ENCODE measurements at regions not wholly inside any gene's neighbourhood (a gene's known extent, or its start where the extent isn't known, plus 50 kb on each side); places are given as distances from the start of the nearest gene placed in this dataset.
A peak's percentile ranks its signal among the peaks of the same experiment; 100 is the strongest.

GRCh38 chr2:234235191-234235590 lies 184.7 kb downstream of the SPP2 start:
- H3K4me1 ChIP-seq (replicated peaks in 1 of 2): no peaks in the 10 kb centered on the region
- H3K4me3 ChIP-seq: no peak overlapping the region
- ATAC-seq (replicated peaks in 6 of 8): no peak
- in situ Hi-C loops (cut with MboI; ENCODE audit: low pct_unique_long_range_greater_than_20kb in 2 of 9, low sequenced_read_pairs in 9 of 9, unreplicated experiment in 9 of 9): no loop called here
- no peak overlapping the region for H3K27ac ChIP-seq

DNA sequence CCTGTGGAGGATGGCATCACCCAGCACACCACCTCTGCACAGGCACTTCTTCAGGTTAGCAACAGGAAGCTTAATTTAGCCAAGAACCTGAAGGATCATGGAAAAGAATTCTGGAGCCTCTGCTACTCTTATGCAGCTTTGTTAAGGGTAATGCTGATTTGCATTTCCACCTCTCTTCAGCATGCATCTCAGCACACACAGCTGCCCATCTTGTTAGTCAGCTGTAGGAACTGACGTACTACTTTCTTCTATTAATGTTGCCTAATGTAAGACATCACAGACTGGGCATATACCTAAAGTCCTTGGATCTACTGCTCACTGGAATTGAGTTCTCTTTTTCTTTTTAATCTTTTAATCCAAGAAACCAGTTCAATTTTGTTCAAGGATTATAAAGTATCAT lies 181.0 kb downstream of the SPP2 start:
- no peak overlapping the region for H3K4me3 ChIP-seq
- 29 to 78% (median 60%) methylated on average over 1 of the region's 1 CpG; no CpG with 5 or more reads in 5 of the 10 experiments for WGBS, 10 experiments
- ATAC-seq (replicated peaks in 6 of 8): peak in 2 of 8 experiments; percentile 60 to 76
- no peak overlapping the region for H3K27ac ChIP-seq
- no peaks in the 10 kb centered on the region for H3K4me1 ChIP-seq (replicated peaks in 1 of 2)
- in situ Hi-C loops (cut with MboI; ENCODE audit: low pct_unique_long_range_greater_than_20kb in 2 of 9, low sequenced_read_pairs in 9 of 9, unreplicated experiment in 9 of 9): no loop called here

DNA sequence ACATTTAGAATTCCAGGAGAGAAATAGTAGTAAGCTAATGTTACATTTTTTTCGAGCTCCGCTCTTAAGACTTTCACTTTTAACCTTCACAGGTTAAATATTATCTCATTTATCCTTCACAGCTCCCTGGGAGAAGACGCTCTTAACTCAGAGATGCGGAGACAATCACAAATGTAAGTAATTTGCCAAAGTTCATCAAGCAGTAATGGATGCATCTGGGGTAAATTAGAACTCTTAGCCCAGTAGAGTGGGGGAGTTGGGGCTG lies 168.5 kb downstream of the SPP2 start:
- no peak for ATAC-seq (replicated peaks in 6 of 8)
- Histone ChIP-seq H3K4me3 (no peak overlapping the region), H3K27ac (no peak overlapping the region), H3K4me1 (replicated peaks in 1 of 2) (peaks cover 29 to 34% of the 10 kb centered on the region in 2 donors)
- in situ Hi-C loops (cut with MboI; ENCODE audit: low pct_unique_long_range_greater_than_20kb in 2 of 9, low sequenced_read_pairs in 9 of 9, unreplicated experiment in 9 of 9): no loop called here
- 50 to 100% (median 63%) methylated on average over 1 to 4 of the region's 4 CpGs; no CpG with 5 or more reads in 3 of the 10 experiments for WGBS, 10 experiments

DNA sequence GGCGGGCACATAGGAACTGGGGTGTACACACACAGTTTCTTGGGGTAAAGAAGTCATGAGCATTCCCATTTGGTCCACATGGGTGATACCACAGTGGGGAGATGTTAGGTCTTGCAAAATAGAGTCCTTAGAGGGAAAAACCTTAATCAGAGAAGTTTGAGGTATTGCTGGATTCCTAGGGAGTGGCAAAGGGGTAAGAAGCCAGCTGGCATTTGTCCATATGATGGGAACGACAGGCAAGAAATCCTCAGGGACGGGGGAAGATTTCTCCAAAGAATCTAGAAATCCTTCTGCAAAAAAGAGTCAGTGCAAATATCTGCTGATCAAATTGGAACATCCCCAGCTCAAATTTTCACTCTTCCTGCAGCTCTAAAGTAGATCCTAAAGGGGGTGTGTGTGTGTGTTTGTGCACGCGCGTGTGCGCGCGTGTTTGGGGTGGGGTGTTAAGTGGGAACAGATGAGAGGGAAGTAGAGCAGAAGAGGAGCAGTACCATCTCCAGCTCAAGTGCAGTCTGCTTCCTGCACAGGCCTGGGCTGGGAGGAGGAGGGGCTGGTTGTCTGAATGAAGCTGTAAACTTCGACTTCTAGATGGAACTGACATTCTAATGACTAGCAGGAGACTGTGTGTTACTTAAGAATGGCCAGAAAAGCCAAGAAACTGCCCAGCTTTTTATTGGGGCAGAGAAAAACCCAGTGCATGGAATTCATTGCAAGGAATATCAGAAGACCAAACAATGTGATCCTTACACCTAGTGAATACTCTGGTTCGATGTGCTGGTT lies 168.0 kb downstream of the SPP2 start:
- 0 to 94% (median 52%) methylated on average over 2 to 10 of the region's 11 CpGs for WGBS, 10 experiments
- peak in 4 of 8 experiments; percentile 14 to 75 (median 43) for ATAC-seq (replicated peaks in 6 of 8)

DNA sequence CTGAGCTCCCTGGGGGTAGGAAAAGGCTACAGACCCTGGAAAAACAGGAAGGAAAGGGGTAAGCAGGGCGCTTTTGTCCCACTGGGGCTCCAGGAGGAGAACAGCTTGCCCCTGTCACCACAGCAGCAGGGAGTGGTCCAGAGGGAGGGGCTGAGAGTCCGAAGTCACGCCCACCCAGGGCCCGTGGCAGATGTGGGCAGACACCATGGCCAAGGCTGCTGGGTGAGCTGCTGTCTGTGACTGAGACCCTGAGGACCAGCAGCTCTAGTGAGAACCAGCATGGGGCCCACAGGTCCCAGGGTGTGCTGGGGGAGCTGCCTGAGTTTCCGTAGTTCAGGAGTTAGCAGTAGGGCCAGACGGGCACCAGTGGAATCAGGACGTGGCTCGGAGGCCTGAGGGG lies 162.0 kb downstream of the SPP2 start:
- ATAC-seq (replicated peaks in 6 of 8): peak in 3 of 8 experiments; percentile 39 to 58 (median 43)
- H3K27ac ChIP-seq: no peak overlapping the region
- in situ Hi-C loops (cut with MboI; ENCODE audit: low pct_unique_long_range_greater_than_20kb in 2 of 9, low sequenced_read_pairs in 9 of 9, unreplicated experiment in 9 of 9): no loop called here
- WGBS, 10 experiments: 43 to 100% methylated on average over 1 to 2 of the region's 8 CpGs; no CpG with 5 or more reads in 8 of the 10 experiments
- peaks cover 8 to 9% of the 10 kb centered on the region in 2 donors for H3K4me1 ChIP-seq (replicated peaks in 1 of 2)
- no peak overlapping the region for H3K4me3 ChIP-seq

More for the DNA sequence above, 168.0 kb downstream of the SPP2 start:
- Histone ChIP-seq H3K4me1 (replicated peaks in 1 of 2) (peaks cover 29 to 34% of the 10 kb centered on the region in 2 donors), H3K4me3 (no peak overlapping the region), H3K27ac (no peak overlapping the region)
- in situ Hi-C loops (cut with MboI; ENCODE audit: low pct_unique_long_range_greater_than_20kb in 2 of 9, low sequenced_read_pairs in 9 of 9, unreplicated experiment in 9 of 9): no loop called here

DNA sequence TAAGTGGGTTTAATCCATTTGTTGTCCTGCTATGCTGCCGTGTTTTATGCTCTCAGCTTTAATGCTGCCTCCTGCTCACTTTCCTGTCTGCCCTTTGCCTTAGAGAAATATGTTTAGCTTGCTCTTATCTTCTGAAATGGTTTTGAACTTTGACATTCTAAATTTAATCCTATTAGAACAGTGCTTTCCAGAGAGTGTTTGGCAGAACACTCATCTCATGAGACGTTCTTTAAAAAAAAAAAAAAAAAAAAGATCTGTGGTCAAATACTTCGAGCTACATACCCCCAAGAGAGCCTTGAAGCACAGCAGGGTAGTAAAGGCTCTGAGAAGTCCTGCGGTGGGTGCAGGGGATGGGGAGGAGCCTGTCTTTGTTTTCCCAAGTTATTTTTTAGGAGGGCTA lies 161.3 kb downstream of the SPP2 start:
- no peak overlapping the region for H3K4me3 ChIP-seq
- in situ Hi-C loops (cut with MboI; ENCODE audit: low pct_unique_long_range_greater_than_20kb in 2 of 9, low sequenced_read_pairs in 9 of 9, unreplicated experiment in 9 of 9): no loop called here
- no peak overlapping the region for H3K27ac ChIP-seq
- WGBS, 10 experiments: 0 to 80% (median 51%) methylated on average over 1 to 4 of the region's 4 CpGs; no CpG with 5 or more reads in 1 of the 10 experiments
- no peak for ATAC-seq (replicated peaks in 6 of 8)
- H3K4me1 ChIP-seq (replicated peaks in 1 of 2): peaks cover 8 to 9% of the 10 kb centered on the region in 2 donors

DNA sequence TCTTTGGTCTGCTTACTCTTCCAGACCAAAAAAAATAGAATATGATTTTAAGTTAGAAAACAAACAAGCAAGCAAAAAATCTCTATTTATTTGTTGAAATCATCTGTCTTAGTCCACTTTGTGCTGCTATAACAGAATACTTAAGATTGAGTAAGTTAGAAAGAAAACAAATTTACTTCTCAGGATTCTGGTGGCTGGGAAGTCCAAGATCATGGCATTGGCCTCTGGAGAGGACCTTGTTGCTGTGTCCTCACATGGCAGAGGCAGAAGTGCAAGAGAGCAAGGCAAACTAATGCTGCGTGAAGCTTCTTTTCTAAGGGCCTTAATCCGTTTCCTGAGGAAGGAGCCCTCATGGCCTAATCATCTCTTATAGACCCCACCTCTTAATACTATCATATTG lies 156.2 kb downstream of the SPP2 start:
- Histone ChIP-seq H3K4me1 (replicated peaks in 1 of 2) (peaks cover 0 to 4% of the 10 kb centered on the region in 2 donors), H3K27ac (no peak overlapping the region), H3K4me3 (no peak overlapping the region)
- ATAC-seq (replicated peaks in 6 of 8): no peak
- WGBS, 10 experiments: 92 to 100% (median 93%) methylated on average over 2 of the region's 2 CpGs; no CpG with 5 or more reads in 6 of the 10 experiments
- in situ Hi-C loops (cut with MboI; ENCODE audit: low pct_unique_long_range_greater_than_20kb in 2 of 9, low sequenced_read_pairs in 9 of 9, unreplicated experiment in 9 of 9): no loop called here

GRCh38 chr2:234204480-234204879 lies 154.0 kb downstream of the SPP2 start:
- in situ Hi-C loops (cut with MboI; ENCODE audit: low pct_unique_long_range_greater_than_20kb in 2 of 9, low sequenced_read_pairs in 9 of 9, unreplicated experiment in 9 of 9): no loop called here
- no peak for ATAC-seq (replicated peaks in 6 of 8)
- no peak overlapping the region for H3K27ac ChIP-seq
- peaks cover 0 to 5% of the 10 kb centered on the region in 2 donors for H3K4me1 ChIP-seq (replicated peaks in 1 of 2)
- H3K4me3 ChIP-seq: no peak overlapping the region
- 0 to 100% (median 77%) methylated on average over 1 of the region's 1 CpG; no CpG with 5 or more reads in 1 of the 10 experiments for WGBS, 10 experiments

DNA sequence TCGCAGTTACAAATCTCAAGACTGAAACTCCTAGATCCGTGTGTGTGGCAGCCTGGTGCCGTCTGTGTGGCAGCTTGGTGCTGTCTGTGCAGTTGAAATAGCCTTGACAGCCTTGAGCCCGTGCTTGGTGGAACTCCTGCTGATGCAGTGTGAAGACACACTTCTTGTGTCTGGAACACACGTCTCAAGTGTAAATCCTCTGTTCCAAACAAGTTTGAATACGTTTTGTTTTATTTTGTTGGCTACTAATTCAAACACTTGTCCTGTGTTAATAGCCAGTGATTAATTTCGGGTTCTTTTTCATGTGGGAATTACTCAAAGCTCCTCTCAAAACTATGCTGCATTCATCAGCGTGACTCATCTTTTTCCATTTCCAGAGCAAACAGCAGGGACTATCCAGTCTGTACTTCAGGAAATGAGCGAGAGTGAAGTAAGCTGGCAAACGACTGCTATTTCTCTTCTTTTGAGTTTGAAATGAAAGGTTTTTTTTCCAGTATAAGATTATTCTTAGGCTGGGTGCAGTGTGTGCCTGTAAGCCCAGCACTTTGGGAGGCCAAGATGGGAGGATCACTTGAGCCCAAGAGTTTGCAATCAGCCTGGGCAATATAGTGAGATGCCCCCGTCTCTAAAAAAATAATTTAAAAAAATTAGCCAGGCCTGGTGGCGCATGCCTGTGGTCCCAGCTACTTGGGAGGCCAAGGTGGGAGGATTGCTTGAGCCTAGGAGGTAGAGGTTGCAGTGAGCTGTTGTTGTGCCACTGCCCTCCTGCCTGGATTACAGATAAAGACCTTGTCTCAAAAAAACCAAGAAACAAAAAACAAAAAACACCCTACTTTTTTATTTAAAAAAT lies 152.9 kb downstream of the SPP2 start:
- peak; percentile 44 to 100 (median 90) for ATAC-seq (replicated peaks in 6 of 8)
- in situ Hi-C loops (cut with MboI; ENCODE audit: low pct_unique_long_range_greater_than_20kb in 2 of 9, low sequenced_read_pairs in 9 of 9, unreplicated experiment in 9 of 9): no loop called here
- Histone ChIP-seq H3K4me3 (no peak overlapping the region), H3K4me1 (replicated peaks in 1 of 2) (peaks cover 0 to 5% of the 10 kb centered on the region in 2 donors), H3K27ac (no peak overlapping the region)
- 0 to 88% (median 74%) methylated on average over 2 to 9 of the region's 12 CpGs; no CpG with 5 or more reads in 1 of the 10 experiments for WGBS, 10 experiments

DNA sequence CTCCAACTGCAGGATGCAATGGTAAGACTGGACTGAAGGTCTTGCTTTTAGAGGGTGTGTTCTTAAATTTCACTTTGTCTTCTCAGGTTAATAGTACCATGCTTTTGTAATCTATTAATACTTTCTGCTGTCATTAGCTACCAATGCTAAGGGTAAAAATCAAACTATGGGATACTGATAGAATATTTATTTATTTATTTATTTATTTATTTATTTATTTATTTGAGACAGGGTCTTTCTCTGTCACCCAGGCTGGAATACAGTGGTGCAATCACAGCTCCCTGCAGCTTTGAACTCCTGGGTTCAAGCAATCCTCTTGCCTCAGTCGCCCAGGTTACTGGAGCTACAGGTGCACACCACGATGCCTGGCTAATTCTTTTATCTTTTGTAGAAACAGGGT lies 152.1 kb downstream of the SPP2 start:
- in situ Hi-C loops (cut with MboI; ENCODE audit: low pct_unique_long_range_greater_than_20kb in 2 of 9, low sequenced_read_pairs in 9 of 9, unreplicated experiment in 9 of 9): no loop called here
- Histone ChIP-seq H3K27ac (no peak overlapping the region), H3K4me1 (replicated peaks in 1 of 2) (peaks cover 0 to 5% of the 10 kb centered on the region in 2 donors), H3K4me3 (no peak overlapping the region)
- no peak for ATAC-seq (replicated peaks in 6 of 8)
- 60 to 100% (median 90%) methylated on average over 1 to 2 of the region's 2 CpGs; no CpG with 5 or more reads in 4 of the 10 experiments for WGBS, 10 experiments

GRCh38 chr2:234199996-234200395 lies 149.5 kb downstream of the SPP2 start:
- H3K4me3 ChIP-seq: no peak overlapping the region
- 7 to 61% (median 14%) methylated on average over 2 to 3 of the region's 3 CpGs; no CpG with 5 or more reads in 4 of the 10 experiments for WGBS, 10 experiments
- peaks cover 0 to 5% of the 10 kb centered on the region in 2 donors for H3K4me1 ChIP-seq (replicated peaks in 1 of 2)
- in situ Hi-C loops (cut with MboI; ENCODE audit: low pct_unique_long_range_greater_than_20kb in 2 of 9, low sequenced_read_pairs in 9 of 9, unreplicated experiment in 9 of 9): no loop called here
- ATAC-seq (replicated peaks in 6 of 8): peak in 4 of 8 experiments; percentile 14 to 34 (median 26)
- H3K27ac ChIP-seq: no peak overlapping the region

DNA sequence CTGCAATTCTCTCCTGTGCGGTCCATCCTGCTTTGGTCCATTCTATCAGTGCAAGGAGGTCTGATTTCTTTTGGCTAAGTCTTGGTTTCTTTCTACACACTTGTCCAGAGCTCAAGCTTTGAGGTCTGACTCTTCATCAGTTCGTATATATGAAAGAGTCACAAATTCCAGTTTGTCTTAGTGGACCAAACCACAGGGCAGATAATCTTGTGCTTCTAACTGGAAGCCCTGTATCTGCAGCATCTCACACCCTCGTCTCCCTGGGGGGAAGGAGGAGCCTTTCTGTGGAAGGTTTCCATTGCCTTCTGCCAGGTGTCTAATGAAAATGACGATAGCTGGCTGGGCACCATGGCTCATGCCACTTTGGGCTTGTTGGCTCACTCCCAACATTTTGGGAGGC lies 148.5 kb downstream of the SPP2 start:
- no peak overlapping the region for H3K27ac ChIP-seq
- in situ Hi-C loops (cut with MboI; ENCODE audit: low pct_unique_long_range_greater_than_20kb in 2 of 9, low sequenced_read_pairs in 9 of 9, unreplicated experiment in 9 of 9): no loop called here
- no peak overlapping the region for H3K4me3 ChIP-seq
- WGBS, 10 experiments: 0 to 100% (median 80%) methylated on average over 1 to 3 of the region's 4 CpGs; no CpG with 5 or more reads in 1 of the 10 experiments
- no peak for ATAC-seq (replicated peaks in 6 of 8)
- H3K4me1 ChIP-seq (replicated peaks in 1 of 2): peaks cover 0 to 5% of the 10 kb centered on the region in 2 donors

DNA sequence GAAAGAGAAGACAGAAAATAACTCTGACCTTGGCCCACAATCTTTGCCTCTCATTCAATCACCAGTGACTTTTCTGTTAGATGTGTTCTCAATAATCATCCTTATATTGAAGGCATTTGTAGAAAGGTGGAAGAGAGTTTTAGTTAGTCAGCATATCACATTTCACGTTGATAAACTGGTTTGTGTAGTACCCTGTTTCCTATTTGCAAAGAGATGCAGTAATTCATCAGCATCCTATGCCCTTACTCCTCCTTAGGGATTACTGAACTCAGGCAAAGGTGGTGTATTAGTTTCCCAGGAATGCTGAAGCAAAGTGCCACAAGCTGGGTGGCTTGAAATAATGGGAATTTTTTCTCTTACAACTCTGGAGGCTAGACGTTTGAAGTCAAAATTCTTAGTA lies 145.0 kb downstream of the SPP2 start:
- Histone ChIP-seq H3K4me3 (no peak overlapping the region), H3K4me1 (replicated peaks in 1 of 2) (peaks cover 3 to 4% of the 10 kb centered on the region in 2 donors), H3K27ac (no peak overlapping the region)
- in situ Hi-C loops (cut with MboI; ENCODE audit: low pct_unique_long_range_greater_than_20kb in 2 of 9, low sequenced_read_pairs in 9 of 9, unreplicated experiment in 9 of 9): no loop called here
- no peak for ATAC-seq (replicated peaks in 6 of 8)
- WGBS, 10 experiments: 22 to 100% (median 57%) methylated on average over 1 to 2 of the region's 2 CpGs
